Activated naive CD4-positive, alpha-beta T cell treated with anti-CD3 and anti-CD28 coated beads, Interleukin-2, amount 50 U/mL, for 72 hours (primary cell): ENCODE measurements at regions not wholly inside any gene's neighbourhood (a gene's known extent, or its start where the extent isn't known, plus 50 kb on each side); places are given as distances from the start of the nearest gene placed in this dataset.
A peak's percentile ranks its signal among the peaks of the same experiment; 100 is the strongest.

Source experiments
- ATAC-seq, 2 donors: fragments of 150-1000 bp; cut with Tn5 transposase; 2 replicates each; pipeline ENCODE4 v1.10.0; 2021; ENCODE audit warnings: mild to moderate bottlenecking in 2 of 2, moderate library complexity in 2 of 2
- DNase-seq, 2 donors: peaks; one replicate each; pipeline ENCODE4 v3.0.0; 2021 to 2022; ENCODE audit warnings: low spot score in 2 of 2
- H3K27ac Mint-ChIP-seq, 2 donors: one replicate each; pipeline ENCODE4 v1.8.0; 2022; ENCODE audit warnings: mild to moderate bottlenecking in 2 of 2, mixed read lengths in 2 of 2
- H3K36me3 Mint-ChIP-seq, 2 donors: one replicate each; pipeline ENCODE4 v1.8.0; 2022; ENCODE audit warnings: mixed read lengths in 2 of 2
- H3K9me3 Mint-ChIP-seq, 2 donors: one replicate each; pipeline ENCODE4 v1.8.0; 2022; ENCODE audit warnings: mixed read lengths in 2 of 2

DNA sequence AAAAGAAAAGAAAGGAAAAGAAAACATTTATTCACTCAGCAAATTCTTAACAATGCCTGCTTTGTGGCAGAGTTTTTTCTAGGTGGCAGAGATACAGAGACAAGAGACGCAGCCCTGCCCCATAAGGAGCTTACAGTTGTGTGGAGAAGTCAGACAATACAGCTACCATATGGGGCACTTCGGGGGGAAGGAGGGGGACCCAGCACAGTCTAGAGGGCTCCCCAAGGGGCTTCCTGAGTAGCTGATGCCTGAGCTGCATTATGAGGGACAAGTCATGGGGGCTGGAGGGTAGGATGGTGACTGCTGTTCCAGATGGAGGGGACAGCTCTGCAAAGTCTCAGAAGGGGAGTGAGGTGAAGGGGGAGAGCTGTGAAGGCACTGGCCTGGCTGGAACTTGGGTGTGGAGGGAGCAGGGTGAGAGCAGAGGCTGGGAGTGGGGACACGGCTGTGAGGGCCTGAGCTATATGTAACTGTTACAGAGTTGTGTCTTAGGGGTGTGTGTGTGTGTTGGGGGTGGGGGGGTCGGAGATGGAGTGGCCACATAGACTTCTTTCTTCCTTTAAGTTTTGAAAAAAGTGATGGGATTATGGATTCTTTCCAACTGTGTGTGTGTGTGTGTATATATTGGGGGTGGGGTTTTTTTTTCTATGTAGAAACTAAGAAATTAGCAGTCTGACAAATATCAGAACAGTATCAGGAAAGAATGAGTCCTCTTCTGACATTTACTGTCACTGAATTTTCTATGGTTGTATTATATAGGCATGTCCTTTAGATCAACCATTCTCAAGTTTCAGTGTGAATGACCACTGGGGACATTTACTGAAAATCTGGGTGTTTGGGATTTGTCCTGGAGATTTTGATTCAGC is 66.0 kb upstream of the HAAO start:
- DNase-seq = no peak
- Mint-ChIP-seq H3K36me3 (no peaks in the 10 kb centered on the region), H3K9me3 (no peaks in the 10 kb centered on the region), H3K27ac (no peak overlapping the region)
- peak; percentile 47 to 63 for ATAC-seq

DNA sequence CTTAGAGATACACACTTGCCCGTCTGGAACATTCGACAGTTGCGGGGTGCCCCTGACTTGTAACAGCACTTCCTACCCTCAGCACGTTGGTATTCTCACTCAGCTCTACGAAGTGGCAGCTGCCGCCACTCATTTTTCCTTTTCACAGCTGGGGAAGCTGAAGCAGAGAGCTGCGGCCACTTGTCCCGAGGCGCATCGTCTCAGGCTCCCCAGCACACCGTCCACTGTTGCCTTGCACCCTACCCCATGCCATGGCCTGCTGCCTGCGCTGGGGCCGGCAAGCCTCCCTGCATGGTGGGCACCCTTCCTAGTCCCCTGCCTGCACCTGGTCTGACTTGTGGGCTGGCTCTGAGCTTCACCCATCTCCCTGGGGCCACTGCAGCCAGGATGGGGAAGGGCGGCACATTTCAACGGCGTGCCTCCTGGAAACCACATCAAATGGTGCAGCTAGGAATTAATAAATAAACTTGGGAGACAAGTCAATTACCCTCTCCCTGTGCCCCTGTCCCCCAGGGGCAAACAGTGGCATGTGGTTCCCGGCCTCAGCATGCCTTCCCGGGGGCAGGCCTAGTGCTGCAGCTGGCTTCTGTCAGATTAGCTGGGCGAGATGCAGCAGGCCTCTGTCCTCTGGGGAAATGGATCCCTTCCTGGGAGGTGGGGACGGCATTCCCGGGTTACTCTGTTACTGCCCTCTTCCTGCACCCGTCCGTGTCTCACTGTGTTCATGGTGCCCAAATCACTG is 64.7 kb upstream of the HAAO start:
- H3K27ac Mint-ChIP-seq = no peak overlapping the region
- DNase-seq (no peak), ATAC-seq (no peak)
- H3K36me3 Mint-ChIP-seq = no peaks in the 10 kb centered on the region
- H3K9me3 Mint-ChIP-seq = no peaks in the 10 kb centered on the region

DNA sequence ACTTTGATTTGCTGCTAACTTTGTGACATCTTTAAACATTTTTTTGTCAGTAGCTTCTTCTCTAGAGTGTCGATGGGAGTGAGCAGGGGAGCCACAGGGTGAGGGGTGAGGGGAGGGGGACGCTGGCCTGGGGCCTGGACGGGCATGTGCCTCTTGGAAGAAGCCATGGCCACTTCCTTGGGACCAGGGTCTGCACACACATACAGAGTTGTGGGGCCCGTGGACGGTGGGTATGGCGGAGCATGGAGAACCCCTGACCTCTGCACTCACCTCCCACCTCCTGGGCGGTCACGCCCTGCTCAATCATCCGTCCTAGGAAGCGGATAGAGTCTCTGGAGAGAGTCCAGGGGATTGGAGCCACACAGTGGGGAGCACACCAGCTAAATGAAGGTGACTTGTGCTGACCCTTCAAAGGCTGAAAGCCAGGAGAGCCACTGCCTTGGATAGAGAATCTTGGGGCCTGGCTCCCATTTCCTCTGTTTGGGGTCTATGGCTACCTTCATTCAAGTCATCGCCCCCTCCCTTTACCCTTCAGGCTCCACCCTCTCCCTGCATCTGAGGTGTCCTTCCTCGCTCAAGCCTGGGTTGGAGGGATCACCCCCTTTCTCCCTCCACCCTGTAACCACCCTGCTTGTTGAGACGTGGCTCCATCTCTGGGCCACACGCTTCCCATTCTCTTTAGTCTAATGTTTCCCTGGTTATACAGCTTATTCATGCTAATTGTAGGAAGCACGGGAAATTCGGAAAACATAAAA is 63.9 kb upstream of the HAAO start:
- no peak for ATAC-seq
- Mint-ChIP-seq H3K9me3 (no peaks in the 10 kb centered on the region), H3K36me3 (no peaks in the 10 kb centered on the region), H3K27ac (no peak overlapping the region)
- DNase-seq = no peak

DNA sequence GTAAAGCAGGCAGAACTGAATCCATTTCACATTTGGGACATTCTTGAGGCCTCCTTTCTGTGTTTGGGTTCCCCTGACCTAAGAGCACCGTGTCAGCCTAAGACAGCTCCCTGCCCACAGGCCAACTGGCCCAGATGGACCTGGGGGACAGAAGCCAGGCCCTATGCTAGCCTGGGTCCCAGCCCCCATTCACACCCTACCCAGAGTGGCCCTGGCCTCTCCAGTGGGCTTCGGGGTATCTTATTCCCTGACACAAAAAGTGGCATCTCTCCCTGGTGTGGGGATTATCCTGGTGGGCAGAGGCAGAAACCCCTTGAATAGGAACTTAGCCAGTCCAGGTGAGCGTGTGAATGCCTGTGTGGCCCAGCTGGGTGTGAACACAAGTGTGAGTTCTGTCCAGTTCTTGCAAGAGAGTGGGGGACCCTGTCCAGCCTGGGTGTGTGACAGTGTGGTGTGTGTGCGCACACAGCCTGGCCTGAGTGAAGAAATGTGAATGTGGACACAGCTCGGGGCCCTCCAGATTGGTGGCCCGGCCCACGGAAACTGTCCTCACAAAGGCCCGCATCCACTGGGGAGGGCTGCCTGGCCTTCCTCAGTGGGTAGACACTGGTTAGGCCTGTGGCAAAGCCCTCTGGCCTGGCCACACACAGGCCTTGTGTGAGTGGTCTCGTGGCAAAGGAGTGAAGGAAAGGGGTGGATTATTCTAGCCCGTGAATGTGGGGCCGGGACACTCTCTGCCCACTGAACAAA is 63.0 kb upstream of the HAAO start:
- DNase-seq (no peak), ATAC-seq (no peak)
- Mint-ChIP-seq H3K9me3 (no peaks in the 10 kb centered on the region), H3K27ac (peak overlapping the region in 1 of 2 donors; percentile 17), H3K36me3 (no peaks in the 10 kb centered on the region)

DNA sequence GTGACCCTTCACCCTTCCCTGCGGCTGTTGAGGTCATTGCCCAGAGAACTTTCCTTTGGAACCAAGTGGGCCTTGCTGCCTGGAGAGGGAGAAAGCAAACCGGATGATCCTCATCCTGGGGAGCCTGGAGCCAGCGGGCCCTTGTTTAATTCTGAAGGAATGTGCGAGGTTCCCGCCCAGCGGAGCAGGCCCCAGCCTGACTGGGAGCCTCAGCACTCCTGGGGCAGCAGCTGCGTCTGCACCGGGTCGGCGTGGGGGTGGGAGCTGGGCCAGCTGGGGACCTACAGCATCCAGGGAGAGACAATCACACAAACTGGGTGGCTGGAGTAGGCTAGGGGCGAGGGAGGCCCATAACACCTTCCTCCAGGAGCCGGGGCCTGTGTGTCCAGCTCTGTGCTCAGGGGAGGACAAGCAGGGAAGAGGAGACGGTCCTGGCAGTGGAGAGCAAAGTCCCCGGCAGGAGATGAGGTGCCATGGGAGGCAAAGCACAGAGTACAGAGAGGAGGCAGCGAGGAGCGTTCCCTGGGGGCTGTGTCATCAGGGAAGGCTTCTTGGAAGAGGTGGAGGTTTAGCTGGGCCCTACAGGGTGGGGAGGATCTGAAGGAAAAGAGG is 61.9 kb upstream of the HAAO start:
- H3K36me3 Mint-ChIP-seq = no peaks in the 10 kb centered on the region
- no peaks in the 10 kb centered on the region for H3K9me3 Mint-ChIP-seq
- no peak overlapping the region for H3K27ac Mint-ChIP-seq
- ATAC-seq (no peak), DNase-seq (no peak)

DNA sequence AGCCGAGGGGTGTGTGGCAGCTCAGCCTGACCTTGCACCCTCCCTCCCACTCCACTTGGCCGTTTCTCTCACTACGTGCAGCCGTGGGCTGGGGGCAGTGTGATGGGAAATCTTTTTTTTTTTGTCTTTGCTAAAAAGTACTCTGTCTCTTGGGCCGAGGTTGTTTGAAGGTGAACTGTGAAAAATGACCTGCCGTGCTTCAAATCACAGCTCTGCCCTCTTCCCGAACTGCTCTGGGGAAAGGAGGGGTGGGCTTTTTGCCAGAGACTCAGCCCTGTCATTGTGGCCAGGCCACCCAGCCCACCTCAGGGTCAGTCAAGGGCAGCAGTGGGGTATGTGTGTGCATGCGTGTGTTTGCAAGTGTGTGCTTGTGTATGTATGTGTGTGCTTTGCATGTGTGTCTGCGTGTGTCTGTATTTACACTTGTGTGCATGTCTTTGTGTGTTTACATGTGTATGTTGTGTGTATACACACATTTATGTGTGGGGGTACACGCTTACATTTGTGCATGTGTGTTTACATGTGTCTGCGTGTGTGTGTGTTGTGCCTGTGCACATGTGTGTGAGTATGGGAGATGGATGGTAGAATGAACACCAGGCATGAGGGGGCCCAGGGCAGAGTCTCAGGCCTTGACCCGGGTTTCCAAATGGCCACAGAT is 61.3 kb upstream of the HAAO start:
- H3K36me3 Mint-ChIP-seq = no peaks in the 10 kb centered on the region
- DNase-seq = no peak
- no peak overlapping the region for H3K27ac Mint-ChIP-seq
- no peak for ATAC-seq
- H3K9me3 Mint-ChIP-seq = no peaks in the 10 kb centered on the region

DNA sequence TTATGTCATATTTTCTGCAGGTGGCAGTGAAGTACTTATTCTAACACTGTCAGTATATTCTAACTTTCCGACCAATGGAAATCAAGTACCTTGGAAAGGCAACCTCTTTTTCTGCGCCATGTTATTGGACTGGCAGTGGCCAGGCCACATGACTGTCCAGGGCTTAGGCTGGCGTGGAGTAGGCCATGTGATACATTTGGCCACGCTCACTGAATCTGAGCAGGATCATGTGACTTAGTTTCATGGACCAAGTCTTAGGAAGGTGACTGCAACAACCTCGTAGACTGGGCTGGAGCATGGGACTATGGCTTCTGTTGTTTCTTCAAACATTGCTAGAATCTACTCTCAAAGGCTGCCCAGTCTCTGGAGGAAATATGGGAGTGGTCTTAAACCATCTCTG is 60.4 kb upstream of the HAAO start:
- Mint-ChIP-seq H3K9me3 (no peaks in the 10 kb centered on the region), H3K27ac (no peak overlapping the region), H3K36me3 (no peaks in the 10 kb centered on the region)
- DNase-seq (no peak), ATAC-seq (no peak)

DNA sequence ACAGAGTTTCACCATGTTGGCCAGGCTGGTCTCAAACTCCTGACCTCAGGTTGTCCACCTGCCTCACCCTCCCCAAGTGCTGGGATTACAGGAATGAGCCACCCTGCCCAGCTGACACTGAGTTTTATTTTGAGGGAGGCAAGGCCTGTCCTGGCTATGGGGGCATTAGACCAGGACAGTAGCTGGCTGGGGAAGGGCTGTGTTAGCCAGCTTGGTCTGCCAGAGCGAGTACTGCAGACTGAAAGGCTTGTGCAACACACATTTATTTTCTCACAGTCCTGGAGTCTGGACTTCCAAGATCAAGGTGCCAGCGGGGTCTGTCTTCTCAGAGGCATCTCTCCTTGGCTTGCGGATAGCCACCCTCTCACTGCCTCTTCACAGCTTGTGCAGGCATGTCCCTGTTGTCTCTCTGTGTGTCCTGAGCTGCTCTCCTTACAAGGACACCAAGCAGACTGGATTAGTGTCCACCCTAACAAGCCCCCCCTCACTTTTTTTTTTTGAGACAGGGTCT is 59.4 kb upstream of the HAAO start:
- H3K36me3 Mint-ChIP-seq = no peaks in the 10 kb centered on the region
- DNase-seq (no peak), ATAC-seq (no peak)

DNA sequence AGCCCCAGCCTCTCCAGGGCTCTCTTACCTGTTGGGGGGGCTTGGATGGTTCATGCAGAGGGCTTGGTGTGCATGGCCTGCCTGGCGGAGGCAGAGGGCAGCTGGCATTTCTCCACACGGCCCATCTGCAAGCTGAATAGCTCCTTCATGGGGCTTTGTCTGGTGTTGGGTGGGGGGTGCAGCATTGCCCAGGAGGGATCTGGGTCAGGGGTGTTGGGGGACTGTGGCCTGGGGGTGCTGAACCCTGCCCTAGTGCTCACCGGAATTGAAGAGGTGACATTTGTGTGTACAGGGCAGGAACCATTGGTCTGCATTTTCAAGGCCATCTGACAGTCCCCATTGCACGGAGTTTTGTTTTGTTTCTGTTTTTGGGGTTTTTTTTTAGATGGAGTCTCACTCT is 58.8 kb upstream of the HAAO start:
- Mint-ChIP-seq H3K9me3 (no peaks in the 10 kb centered on the region), H3K36me3 (no peaks in the 10 kb centered on the region), H3K27ac (peak overlapping the region in 1 of 2 donors; percentile 13)
- no peak for DNase-seq
- no peak for ATAC-seq

More for the DNA sequence above, 59.4 kb upstream of the HAAO start:
- Mint-ChIP-seq H3K9me3 (no peaks in the 10 kb centered on the region), H3K27ac (peak overlapping the region in 1 of 2 donors; percentile 13)

DNA sequence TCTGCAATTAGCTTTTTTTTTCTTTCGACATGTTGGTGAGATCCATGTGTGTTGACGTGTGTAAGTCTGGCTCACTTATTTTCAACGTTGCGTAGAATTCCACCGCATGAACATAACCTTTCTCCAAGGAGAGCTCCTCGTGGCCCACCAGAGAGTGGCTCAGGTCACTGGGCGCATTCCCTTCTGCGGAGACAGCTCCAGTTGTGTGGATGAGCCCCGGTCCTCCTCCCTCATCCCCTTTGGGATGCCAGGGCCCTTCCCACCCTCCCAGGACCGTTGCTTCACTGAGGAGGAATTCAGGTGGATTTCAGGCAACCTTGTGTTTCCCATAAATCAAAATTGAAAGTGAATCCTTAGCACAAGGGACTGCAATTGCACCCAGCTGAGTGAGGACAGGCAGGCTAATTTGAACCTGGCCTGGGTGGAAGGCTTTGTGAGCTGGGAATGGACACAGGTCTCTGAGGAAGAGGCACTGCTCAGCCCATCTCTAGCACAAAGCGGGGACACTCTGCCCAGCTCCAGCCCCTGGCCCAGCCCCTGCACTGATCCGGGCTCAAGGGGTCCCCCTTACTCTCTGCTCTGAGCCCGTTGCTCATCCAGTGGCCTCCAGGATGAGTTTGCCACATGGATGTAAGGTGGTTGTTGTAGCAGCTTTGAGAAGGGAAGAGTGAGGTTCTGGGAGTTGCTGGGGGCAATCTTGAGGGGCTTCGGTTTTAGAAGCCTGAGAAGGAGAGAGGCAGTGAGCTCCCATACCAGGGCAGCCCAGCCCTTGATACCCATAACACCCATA is 57.8 kb upstream of the HAAO start:
- ATAC-seq (no peak), DNase-seq (no peak)
- Mint-ChIP-seq H3K27ac (no peak overlapping the region), H3K36me3 (no peaks in the 10 kb centered on the region), H3K9me3 (no peaks in the 10 kb centered on the region)

DNA sequence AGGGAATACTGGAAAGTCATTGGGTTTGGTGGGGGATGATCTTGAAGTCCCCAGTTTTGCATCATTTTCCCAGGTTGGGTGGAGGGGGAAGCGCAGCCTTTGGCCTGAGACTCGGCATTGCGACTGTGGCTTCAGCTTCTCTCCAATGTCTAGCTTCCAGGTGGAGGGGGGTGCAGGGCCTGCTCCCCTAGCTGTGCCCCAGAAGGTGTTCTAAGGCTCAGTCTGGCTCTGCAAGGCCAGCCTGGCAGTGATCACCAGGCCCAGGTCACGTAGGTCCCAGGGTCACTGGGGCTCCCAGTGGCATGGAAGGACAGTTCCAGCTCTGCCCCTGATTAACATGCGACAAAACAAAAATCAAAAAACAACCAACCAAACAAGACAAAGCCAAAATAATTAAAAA is 56.9 kb upstream of the HAAO start:
- ATAC-seq (no peak), DNase-seq (no peak)
- peak overlapping the region in 1 of 2 donors; percentile 65 for H3K27ac Mint-ChIP-seq
- H3K36me3 Mint-ChIP-seq = no peaks in the 10 kb centered on the region
- no peaks in the 10 kb centered on the region for H3K9me3 Mint-ChIP-seq

DNA sequence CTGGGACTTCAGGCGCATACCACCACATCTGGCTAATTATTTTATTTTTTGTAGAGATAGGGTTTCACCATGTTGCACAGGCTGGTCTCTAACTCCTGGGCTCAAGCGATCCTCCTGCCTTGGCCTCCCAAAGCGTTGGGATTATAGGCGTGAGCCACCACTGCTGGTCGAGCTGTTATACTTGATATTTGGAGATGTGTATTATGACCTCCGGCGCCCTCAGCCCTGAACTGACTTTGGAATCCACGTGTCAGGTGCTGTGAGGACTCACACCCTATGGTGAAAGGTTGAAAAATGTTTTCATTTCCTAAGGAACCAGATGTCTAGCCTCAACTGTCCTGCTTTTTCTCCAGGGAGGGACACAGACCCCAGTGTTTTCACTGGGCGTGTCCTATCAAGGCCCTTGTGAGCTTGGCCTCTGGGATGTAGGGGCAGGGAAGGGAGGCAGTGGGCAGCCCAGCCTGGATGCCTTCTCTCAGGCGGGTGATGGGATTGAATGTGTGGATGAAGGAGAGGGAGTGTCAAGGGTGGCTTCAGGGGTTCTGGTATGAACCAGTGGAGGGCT is 56.4 kb upstream of the HAAO start:
- Mint-ChIP-seq H3K36me3 (no peaks in the 10 kb centered on the region), H3K9me3 (no peaks in the 10 kb centered on the region), H3K27ac (peak overlapping the region in 1 of 2 donors; percentile 65)
- no peak for ATAC-seq
- no peak for DNase-seq

DNA sequence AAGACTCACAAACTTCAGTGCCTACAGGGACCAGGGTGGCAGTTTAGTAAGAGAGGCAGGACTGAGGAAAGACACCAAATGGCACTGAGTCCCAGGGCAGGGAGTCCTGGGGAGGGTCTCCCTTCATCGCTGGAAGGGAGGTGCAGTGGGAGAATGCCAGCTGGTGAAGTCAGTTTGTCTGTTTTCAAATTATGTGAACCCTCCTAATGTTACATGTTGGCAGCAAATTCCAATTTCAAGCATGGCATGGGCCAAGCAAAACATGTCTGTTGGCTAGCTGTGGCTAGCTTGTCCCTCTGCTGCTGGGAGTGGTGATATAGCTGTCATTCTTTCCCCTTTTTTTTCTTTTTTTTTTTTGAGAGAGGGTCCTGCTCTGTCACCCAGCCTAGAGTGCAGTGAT is 55.9 kb upstream of the HAAO start:
- no peak overlapping the region for H3K27ac Mint-ChIP-seq
- DNase-seq (no peak), ATAC-seq (no peak)
- H3K9me3 Mint-ChIP-seq = no peaks in the 10 kb centered on the region
- no peaks in the 10 kb centered on the region for H3K36me3 Mint-ChIP-seq

DNA sequence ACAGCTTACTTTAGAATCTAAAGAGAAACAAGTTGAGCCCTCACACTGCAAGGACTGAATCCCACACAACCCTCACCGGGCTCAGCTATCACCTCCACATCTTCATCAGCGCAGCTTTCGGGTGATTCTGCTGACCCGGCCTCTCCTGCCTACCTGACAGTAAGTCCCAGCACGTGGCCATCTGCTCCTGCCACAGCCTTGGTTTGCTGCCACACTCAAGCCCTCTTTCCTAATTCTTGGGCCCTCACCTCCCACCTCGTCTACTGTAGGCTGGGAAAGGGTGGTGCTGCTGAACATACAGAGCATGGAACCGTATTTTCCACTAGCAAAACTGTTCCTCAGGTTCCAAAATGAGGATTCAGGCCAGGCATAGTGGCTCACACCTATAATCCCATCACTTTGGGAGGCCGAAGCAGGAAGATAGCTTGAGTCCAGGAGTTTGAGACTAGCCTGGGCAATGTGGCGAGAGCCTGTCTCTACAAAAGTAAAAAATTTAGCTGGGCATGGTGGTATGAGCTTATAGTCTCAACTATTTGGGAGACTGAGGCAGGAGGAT is 55.3 kb upstream of the HAAO start:
- Mint-ChIP-seq H3K27ac (no peak overlapping the region), H3K36me3 (no peaks in the 10 kb centered on the region), H3K9me3 (no peaks in the 10 kb centered on the region)
- no peak for ATAC-seq
- no peak for DNase-seq
